ENCODE measurements at regions not wholly inside any gene's neighbourhood (a gene's known extent, or its start where the extent isn't known, plus 50 kb on each side); places are given as distances from the start of the nearest gene placed in this dataset.

GRCh38 chrX:139179592-139179991 lies 350.9 kb upstream of the F9 start (continued):
- TF ChIP-seq POLR2AphosphoS5 (IDR thresholded peaks at IDR 0.05; ENCODE audit: low read depth, low read length) (no peak), YY1 (IDR thresholded peaks at IDR 0.05; ENCODE audit: extremely low read depth, insufficient replicate concordance, low read depth, low read length) (no peak), JUND (IDR thresholded peaks at IDR 0.05) (no peak), CBX3 (IDR thresholded peaks at IDR 0.05; ENCODE audit: low read depth) (no peak), SP1 (IDR thresholded peaks at IDR 0.05; ENCODE audit: low read depth) (no peak), ZFX (IDR thresholded peaks at IDR 0.05) (no peak), POLR2A (IDR thresholded peaks at IDR 0.05; ENCODE audit: borderline replicate concordance, extremely low read depth, insufficient read depth, insufficient read length) (no peak)

DNA sequence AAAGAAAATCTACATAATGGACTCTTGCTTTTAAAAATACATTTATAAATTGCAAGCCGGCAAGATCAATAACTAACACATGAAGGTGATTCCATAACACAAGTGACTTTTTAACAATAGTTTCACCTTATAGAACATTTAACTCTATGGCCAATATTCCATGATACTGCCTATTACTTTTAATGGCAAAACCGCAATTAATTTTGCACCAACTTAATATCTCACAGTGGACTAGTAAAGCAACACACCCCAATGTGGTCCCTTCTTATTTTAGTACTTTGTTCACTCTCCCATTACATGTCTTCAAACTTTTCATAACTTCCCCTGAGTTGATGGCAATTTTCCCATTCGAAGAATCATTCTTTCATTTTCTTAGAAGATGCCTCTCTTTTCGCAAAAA lies 351.6 kb upstream of the F9 start:
- Histone ChIP-seq H4K20me1 (ENCODE audit: insufficient read depth) (no peaks in the 10 kb centered on the region), H3K4me2 (ENCODE audit: low read length) (no peak overlapping the region), H3K27me3 (ENCODE audit: insufficient read depth, low read length) (no peaks in the 10 kb centered on the region), H2AFZ (ENCODE audit: low read depth, low read length, poor library complexity, severe bottlenecking) (no peak overlapping the region), H3K27ac (ENCODE audit: low read depth, low read length) (no peak overlapping the region), H3K9ac (ENCODE audit: low read length) (no peak overlapping the region), H3K36me3 (ENCODE audit: control insufficient read depth in 1 of 2, insufficient read depth in 2 of 2, low read length in 2 of 2) (no peaks in the 10 kb centered on the region), H3K4me3 (replicated peaks in 1 of 2; ENCODE audit: low read depth in 1 of 2, low read length in 2 of 2) (no peak overlapping the region), H3K79me2 (ENCODE audit: insufficient read depth, low read length) (no peaks in the 10 kb centered on the region), H3K9me2 (ENCODE audit: insufficient read depth) (no peaks in the 10 kb centered on the region), H3K9me3 (ENCODE audit: control insufficient read depth in 1 of 2, insufficient read depth in 1 of 2, low read depth in 1 of 2, low read length in 2 of 2) (no peaks in the 10 kb centered on the region), H3K4me1 (ENCODE audit: control insufficient read depth in 1 of 2, insufficient read depth in 2 of 2, low read length in 2 of 2) (no peaks in the 10 kb centered on the region)
- intact Hi-C loops (cut with micrococcal nuclease): no loop called here
- ATAC-seq (no peak), DNase-seq (ENCODE audit: low read depth, low spot score) (no peak)
- ChIA-PET POLR2A (no interaction called here), CTCF (no interaction called here), RAD21 (ENCODE audit: low non-redundant PET in 1 of 2, low total read pairs in 2 of 2, uncharacterized antibody in 2 of 2, unreplicated experiment in 2 of 2) (no interaction called here)
- TF ChIP-seq JUND (IDR thresholded peaks at IDR 0.05) (no peak), SRF (IDR thresholded peaks at IDR 0.05; ENCODE audit: low read depth) (no peak), POLR2A (IDR thresholded peaks at IDR 0.05; ENCODE audit: borderline replicate concordance, extremely low read depth, insufficient read depth, insufficient read length) (no peak), YY1 (IDR thresholded peaks at IDR 0.05; ENCODE audit: extremely low read depth, insufficient replicate concordance, low read depth, low read length) (no peak), SIN3A (IDR thresholded peaks at IDR 0.05; ENCODE audit: low read depth) (no peak), POLR2AphosphoS5 (IDR thresholded peaks at IDR 0.05; ENCODE audit: low read depth, low read length) (no peak), SP1 (IDR thresholded peaks at IDR 0.05; ENCODE audit: low read depth) (no peak), ZFX (IDR thresholded peaks at IDR 0.05) (no peak), ZNF274 (IDR thresholded peaks at IDR 0.05; ENCODE audit: low read depth, low read length) (no peak), CEBPB (IDR thresholded peaks at IDR 0.05; ENCODE audit: low read depth) (no peak), ATF3 (IDR thresholded peaks at IDR 0.05) (no peak)
- TF ChIP-seq, protein P1, sequence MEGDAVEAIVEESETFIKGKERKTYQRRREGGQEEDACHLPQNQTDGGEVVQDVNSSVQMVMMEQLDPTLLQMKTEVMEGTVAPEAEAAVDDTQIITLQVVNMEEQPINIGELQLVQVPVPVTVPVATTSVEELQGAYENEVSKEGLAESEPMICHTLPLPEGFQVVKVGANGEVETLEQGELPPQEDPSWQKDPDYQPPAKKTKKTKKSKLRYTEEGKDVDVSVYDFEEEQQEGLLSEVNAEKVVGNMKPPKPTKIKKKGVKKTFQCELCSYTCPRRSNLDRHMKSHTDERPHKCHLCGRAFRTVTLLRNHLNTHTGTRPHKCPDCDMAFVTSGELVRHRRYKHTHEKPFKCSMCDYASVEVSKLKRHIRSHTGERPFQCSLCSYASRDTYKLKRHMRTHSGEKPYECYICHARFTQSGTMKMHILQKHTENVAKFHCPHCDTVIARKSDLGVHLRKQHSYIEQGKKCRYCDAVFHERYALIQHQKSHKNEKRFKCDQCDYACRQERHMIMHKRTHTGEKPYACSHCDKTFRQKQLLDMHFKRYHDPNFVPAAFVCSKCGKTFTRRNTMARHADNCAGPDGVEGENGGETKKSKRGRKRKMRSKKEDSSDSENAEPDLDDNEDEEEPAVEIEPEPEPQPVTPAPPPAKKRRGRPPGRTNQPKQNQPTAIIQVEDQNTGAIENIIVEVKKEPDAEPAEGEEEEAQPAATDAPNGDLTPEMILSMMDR (IDR thresholded peaks at IDR 0.05 in 2 of 3, conservative IDR thresholded peaks at IDR 0.05 in 1 of 3; ENCODE audit: borderline replicate concordance in 1 of 3, insufficient read depth in 1 of 3, low read depth in 2 of 3, low read length in 2 of 3): no peak
- TF ChIP-seq, protein P2, sequence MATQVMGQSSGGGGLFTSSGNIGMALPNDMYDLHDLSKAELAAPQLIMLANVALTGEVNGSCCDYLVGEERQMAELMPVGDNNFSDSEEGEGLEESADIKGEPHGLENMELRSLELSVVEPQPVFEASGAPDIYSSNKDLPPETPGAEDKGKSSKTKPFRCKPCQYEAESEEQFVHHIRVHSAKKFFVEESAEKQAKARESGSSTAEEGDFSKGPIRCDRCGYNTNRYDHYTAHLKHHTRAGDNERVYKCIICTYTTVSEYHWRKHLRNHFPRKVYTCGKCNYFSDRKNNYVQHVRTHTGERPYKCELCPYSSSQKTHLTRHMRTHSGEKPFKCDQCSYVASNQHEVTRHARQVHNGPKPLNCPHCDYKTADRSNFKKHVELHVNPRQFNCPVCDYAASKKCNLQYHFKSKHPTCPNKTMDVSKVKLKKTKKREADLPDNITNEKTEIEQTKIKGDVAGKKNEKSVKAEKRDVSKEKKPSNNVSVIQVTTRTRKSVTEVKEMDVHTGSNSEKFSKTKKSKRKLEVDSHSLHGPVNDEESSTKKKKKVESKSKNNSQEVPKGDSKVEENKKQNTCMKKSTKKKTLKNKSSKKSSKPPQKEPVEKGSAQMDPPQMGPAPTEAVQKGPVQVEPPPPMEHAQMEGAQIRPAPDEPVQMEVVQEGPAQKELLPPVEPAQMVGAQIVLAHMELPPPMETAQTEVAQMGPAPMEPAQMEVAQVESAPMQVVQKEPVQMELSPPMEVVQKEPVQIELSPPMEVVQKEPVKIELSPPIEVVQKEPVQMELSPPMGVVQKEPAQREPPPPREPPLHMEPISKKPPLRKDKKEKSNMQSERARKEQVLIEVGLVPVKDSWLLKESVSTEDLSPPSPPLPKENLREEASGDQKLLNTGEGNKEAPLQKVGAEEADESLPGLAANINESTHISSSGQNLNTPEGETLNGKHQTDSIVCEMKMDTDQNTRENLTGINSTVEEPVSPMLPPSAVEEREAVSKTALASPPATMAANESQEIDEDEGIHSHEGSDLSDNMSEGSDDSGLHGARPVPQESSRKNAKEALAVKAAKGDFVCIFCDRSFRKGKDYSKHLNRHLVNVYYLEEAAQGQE (IDR thresholded peaks at IDR 0.05; ENCODE audit: low read depth): no peak
- BruUV-seq (replicated peaks): no TSS peak

Measured in HCT116 (cell line).